GM04504 (cell line): ENCODE measurements at regions not wholly inside any gene's neighbourhood (a gene's known extent, or its start where the extent isn't known, plus 50 kb on each side); places are given as distances from the start of the nearest gene placed in this dataset.
A peak's percentile ranks its signal among the peaks of the same experiment; 100 is the strongest.
"Not testable (repeated sequence)": the region's sequence is repeated elsewhere in the genome, so short reads cannot be mapped to it uniquely, and the experiment has no call there.

Experiments used
- DNase-seq: peaks from one replicate; pipeline ENCODE4 v3.0.0-alpha.2; 2012; ENCODE audit warnings: low read depth

GRCh38 chr2:8229546-8229986 is 452.3 kb upstream of the ID2 start:
- peak; percentile 44 for DNase-seq

GRCh38 chr2:8230466-8230865 is 451.4 kb upstream of the ID2 start:
- no peak for DNase-seq

DNA sequence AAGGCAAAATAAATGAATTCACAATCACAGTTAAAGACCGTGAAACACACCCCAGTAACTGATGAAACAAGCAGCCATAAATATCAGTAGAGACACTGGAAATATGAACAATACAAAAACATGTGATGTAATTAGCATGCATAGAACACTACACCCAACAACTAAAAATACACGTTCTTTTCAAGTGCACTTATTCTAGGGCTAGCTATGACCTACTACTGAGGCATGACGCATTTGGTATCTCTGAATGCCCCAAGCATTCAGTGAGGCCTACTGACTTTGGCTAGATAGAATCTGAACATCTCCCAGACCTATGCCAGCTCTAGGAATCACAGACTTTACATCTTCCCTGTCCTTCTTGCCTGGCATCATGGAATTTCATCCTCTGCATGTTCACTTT is 450.0 kb upstream of the ID2 start:
- no peak for DNase-seq

- no peak for DNase-seq
Measured at GRCh38 chr2:8232871-8233270, 449.0 kb upstream of the ID2 start.

GRCh38 chr2:8234253-8234652 is 447.6 kb upstream of the ID2 start:
- no peak for DNase-seq

- DNase-seq: no peak
Measured at GRCh38 chr2:8234757-8235374, 447.0 kb upstream of the ID2 start.

DNA sequence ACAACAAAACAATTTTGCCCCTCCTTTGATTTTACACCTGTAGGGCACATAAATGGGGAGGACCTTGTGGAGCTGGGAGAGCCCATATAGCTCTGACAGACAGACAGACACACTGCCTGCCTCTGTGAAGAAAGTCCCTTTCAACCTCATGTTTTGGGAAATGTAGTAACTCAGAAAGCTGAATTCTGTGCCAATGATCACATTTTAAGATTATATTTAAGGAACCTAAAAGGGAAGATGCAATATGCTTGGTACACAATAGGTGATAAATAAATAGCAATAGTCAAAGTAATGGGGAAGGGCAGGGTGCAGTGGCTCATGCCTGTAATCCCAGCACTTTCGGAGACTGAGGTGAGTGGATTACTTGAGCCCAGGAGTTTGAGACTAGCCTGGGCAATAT is 446.4 kb upstream of the ID2 start:
- DNase-seq: no peak

GRCh38 chr2:8236391-8236790 is 445.5 kb upstream of the ID2 start:
- no peak for DNase-seq

GRCh38 chr2:8238521-8239230 is 443.2 kb upstream of the ID2 start:
- no peak for DNase-seq

GRCh38 chr2:8239531-8240088 is 442.2 kb upstream of the ID2 start:
- no peak for DNase-seq

- no peak for DNase-seq
Measured at GRCh38 chr2:8241317-8241716, 440.5 kb upstream of the ID2 start.

DNA sequence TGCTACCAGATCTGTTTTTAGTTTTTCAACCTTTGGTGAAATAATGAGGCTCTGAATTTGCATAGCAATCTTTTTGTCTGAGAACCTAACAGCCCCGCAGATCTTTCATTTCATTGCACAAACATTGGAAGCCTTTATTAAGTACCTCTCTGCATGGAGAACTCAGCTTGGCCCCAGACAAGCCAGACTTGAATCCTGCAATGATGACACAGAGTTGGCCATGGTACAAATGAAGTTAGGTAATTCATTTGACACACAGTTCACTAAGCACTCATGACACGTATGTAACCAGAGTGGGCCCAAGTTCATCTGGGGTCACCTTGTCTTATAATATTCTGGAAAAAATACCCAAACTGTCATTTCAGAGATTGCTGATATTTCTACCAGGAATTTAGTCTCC is 439.1 kb upstream of the ID2 start:
- no peak for DNase-seq

DNA sequence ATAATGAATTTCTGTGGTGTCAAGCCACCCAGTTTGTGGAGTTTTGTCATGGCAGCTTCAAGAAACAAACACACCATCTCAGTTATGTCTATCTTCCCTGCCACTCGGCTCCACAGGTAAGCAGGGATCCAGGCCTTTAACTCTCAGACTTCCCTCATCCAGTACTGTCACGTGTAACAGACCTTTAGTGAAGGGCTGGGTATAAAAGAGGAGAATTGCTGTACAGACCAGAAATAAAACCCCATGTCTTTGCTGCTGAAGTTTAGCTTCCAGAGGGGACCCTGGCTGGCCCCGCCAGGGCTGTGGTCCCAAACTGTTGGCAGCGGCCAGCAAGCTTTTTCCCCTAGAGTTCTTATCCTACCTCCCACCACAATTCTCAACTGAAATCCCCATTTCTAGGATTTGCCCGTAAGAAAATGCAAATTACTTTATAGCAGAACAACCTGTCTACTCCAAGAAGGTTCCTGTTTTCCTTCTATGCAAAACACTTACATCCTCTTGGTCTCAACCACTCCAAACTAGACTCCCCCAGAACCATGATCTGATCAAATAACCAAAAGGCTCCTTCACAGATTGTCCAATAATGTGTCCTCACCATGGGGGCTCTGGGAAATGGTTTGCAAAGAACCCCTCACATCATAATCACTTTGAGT is 438.0 kb upstream of the ID2 start:
- DNase-seq: no peak

DNA sequence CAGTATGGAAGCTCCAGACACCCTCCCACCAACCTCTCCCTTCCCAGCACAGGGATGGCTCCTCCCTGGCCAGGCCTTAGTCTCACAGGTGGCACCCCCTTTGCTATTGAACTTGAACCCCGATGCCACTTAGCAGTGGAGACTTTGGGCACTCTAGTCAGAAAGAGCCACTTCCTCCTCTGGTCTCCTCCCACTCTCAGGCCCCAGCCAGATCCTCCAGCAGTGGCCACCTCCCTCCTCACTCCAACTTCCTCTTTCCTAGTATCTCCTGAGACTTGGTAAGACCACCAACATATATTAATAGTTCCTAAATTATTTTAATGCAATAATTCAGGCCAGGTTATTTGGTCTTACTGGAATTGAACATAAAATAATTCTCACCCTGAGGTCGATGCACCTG is 437.2 kb upstream of the ID2 start:
- no peak for DNase-seq

- DNase-seq: no peak
Measured at GRCh38 chr2:8246137-8246536, 435.7 kb upstream of the ID2 start.

DNA sequence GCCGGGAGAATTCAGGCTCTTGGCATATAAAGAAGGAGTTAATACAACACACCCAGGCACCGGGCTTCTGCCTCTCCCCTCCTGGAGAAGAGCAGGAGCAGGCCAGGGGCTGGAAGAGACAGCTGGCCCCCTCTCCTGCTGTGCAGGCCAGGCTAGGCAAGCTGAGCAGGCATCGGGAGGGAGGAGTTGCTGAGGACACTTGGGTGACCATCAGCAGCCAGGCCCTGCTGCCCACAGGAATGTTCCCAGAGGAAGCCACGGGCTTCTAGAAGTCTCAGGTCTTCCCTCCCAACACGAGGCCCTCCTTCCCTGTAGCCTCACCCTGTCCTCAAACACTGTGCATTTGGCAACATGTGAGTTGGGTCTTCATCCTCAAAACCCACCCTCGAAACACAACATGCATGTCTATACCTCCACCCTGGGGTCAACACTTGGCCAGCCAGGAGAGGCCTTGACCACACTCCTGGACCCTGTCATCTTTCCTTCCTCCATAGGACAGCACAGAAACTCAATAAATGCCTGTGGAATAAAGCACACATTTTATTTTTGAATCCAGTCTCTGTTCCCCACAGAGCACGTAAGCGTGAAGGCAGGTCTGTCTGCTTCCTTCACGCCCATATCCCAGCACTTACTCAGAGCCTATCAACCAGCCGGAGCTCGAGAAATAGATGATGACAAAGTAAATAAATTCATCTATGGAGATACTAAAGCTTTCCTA is 433.8 kb upstream of the ID2 start:
- no peak for DNase-seq

DNA sequence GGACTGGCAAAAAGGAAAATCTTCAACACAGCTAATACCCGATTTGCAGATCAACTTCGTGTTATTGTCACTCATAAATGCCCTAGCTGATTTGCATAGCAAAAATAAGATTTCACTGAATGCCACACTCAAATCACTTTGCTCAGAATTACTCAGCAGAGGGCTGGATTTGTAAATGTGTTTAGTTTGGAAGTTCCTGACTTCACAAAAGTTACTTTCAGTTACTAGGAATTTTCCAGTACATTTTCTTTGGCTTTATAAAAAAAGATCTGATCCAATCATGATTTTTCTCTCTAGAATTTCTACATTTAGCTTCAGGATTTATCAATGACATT is 433.3 kb upstream of the ID2 start:
- no peak for DNase-seq

DNA sequence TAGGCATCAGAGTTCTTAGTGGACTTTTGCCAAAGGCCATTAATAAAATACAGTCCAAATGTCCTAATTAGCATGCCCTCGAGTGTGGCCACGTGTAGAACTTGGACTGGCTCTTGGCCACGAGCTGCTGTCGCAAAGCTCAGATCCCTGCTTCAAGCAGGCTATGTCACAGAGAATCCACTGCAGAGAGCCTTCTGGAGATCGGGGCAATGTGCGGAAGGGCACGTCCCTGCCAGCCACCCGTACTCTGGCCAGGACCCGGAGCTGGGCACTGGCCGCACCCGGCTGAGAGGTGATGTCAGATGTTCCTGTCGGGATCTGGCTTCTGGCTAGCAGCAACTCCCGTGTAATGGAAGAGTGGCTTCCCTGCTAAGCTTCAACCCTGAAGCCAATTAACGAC is 432.7 kb upstream of the ID2 start:
- no peak for DNase-seq

DNA sequence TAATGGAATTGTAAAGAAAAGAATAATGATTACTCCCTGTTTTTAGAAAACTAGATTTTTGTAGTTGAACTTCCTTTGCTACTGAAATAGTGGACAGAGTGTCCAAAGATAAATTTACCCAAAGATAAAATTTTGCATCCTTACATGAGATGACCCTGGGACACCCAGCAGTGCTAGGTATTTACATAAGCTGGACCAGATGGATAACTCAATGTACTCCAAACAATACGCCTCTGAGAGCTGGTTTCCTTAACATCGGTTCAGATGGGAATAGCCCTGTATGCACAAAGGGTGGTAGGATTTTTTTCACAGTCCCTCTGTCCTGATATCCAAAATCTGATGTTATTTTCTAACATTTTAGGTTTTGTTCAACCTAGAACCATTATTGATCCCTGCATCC is 432.1 kb upstream of the ID2 start:
- DNase-seq: no peak

- DNase-seq: not testable (repeated sequence)
Measured at GRCh38 chr2:8250290-8250689, 431.6 kb upstream of the ID2 start.

- no peak for DNase-seq
Measured at GRCh38 chr2:8251291-8251690, 430.6 kb upstream of the ID2 start.

DNA sequence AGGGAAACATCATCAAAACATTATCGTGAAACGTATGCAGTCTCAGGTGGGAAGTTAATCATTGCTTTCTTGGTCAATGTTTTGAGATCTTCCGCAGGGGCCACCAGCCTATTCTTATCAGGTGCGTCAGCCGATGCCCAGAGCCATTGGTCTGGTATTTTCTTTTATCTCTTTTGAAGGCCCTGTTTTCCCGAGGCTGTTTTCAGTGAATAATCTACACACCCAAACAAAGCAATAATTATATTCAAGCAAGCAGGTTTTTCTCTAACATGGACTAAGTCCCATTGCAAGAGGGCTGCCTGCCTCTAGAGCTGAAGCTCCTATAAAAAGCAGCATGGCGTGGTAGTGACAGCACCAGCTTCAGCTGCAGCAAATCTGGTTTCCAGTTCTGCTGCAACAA is 430.0 kb upstream of the ID2 start:
- DNase-seq: no peak
